Activated gamma-delta T cell treated with anti-CD3 and anti-CD28 coated beads, Interleukin-2, amount 50 U/mL, for 16 hours (primary cell): ENCODE measurements at regions not wholly inside any gene's neighbourhood (a gene's known extent, or its start where the extent isn't known, plus 50 kb on each side); places are given as distances from the start of the nearest gene placed in this dataset.

Source experiments
- DNase-seq: peaks from one replicate; pipeline ENCODE4 v3.0.0-alpha.2; 2020; ENCODE audit warnings: low read depth

DNA sequence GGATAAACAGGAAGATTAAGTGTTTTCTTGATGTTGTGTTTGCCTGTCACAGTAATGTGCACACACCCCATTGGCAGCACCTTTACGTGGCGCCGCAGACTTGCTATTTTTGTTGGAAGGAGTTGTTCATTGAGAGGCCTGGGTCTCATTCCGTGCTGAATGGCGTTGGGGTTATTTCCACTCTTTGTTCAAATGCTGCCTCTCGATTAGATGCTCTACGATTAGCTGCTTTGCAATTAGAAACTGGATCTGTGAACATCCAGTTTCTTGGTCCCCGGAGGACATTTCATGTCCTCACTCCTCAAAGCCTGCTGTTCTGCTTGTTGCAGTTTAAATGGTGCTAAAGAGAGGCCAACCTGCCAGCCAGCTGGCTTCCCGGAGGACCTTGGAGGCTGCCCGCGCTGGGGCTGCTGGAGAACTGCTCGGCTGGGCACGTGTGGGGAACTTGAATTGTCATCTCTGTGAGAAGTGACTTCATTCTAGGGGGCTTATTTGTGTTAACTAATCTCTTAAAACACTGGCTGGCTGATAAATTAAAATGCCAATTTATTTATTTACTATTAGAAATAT, 117.4 kb upstream of the NABP1 start:
- no peak for DNase-seq

DNA sequence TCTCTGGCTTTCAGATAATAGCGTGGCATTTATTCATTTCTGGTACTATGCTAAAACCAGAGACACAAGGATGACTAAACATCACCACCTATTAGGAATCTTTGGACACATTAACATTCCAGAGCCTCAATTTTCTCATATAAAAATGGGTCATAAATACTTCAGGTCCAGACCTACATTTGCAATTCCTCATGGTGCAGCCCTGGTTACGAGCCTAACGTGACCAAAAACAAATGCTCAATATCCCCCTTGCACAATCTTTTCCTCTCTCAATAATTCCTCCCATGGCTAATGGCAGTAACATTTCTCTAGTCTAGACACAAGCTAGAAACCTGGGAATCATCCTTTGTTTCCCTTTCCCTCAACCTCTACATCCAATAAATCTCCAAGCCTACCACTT, 112.8 kb upstream of the NABP1 start:
- no peak for DNase-seq

DNA sequence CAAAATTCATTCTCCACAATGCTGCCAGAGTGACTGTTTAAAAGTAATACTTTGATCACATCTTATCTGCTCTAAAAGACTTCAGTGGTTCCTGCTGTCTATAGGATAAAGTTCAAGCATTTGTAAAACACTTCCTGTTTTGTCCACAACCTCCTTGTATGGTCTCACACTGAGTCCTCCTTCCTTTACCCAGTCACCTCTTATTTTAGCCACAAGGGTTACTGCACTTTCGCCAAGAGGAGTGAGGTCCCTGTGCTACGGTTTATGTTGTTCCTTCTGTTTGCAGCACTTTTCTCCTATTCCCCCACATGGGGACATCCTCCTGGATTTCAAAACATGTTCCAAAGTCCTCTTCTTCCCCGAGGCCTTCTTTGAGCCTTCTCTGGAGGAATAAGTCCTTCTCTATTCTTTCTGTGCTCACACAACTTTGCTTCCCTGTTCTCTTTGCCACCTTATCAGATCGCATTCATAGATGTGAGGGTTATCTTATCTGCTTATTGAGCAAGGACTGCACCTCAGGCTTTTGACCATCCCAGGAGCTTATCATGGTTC, 112.2 kb upstream of the NABP1 start:
- no peak for DNase-seq

DNA sequence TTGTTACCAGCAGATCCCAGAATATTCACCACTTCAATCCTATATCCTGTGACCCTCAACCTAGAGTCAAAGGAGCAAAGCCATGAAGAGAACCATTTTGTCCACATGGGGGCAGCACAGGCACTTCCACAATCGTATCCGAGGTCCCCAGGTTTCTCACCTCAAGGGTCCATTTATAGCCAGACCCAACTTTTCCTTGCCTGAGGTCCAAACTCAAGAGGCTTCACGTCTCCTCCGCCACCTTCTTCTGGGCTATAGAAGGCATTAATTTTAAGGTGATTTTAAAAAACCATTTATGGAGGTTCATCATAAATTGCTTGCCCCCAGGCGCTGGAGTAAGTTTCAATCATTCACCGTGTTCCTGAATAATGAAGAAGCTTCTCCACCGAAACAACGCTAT, 111.6 kb upstream of the NABP1 start:
- peak; percentile 52 for DNase-seq

DNA sequence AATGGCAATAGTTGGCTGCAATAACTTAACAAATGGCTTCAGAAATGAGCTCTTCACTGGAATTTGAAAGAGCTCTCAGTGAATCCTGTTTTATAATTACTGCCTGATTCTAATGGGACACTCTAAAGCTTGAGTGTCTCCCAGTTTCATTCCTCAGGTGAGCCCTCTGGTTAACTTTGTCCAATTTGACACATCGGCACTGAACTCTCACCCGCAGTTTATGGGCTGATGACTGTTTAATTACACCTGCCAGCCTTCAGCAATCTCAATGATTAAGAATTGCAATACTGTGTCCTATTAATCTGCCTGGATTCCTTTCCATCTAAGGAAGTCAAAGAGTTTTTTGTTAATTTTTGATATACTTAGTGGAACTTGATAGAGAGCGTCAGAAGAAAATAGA, 110.7 kb upstream of the NABP1 start:
- DNase-seq = no peak

DNA sequence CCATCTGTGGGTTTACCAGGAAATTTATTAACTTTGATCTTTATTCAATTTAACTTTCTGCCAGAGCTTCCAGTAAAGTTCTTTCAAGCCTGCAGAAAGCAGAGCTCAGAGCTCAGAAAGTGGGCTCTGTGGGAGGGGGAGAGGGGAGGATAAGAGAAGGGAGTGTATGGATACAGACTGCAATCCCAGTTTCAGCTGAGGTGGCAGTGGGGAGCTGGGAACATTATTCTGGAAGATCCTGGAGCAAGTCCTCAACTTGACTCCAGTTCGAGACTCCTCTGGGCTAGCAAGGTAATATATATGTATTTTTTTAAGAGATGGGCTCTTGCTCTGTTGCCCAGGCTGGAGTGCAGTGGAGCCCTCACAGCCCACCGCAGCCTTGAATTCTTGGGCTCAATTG, 108.9 kb upstream of the NABP1 start:
- no peak for DNase-seq

DNA sequence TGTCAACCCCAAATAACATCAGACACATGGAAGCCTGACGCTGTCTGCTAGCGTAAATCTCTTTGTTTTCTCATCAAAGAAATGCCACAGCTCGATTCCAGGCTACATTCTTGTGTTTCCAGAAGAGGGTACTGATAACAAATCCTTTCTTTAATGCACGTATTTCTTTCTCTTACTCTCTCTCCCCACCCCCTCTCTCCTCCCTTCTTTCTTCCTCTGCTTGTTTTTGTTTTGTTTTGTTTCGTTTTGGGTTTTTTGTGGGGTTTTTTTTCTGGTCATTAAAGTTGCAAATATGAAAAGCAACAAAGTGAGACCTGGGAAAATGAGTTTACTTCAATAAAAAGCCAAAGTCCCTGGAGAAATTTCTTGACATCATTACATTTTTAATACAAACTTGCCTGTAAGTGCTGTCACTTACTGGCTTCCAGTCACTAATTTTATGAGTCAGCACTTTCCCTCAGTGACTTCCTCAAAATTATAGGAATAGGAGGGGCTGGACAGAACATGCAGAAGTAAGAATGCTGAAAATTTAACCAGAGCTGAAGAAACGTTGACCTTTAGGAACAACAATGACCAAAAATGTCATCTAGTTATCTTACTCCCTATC, 106.7 kb upstream of the NABP1 start:
- DNase-seq = no peak

DNA sequence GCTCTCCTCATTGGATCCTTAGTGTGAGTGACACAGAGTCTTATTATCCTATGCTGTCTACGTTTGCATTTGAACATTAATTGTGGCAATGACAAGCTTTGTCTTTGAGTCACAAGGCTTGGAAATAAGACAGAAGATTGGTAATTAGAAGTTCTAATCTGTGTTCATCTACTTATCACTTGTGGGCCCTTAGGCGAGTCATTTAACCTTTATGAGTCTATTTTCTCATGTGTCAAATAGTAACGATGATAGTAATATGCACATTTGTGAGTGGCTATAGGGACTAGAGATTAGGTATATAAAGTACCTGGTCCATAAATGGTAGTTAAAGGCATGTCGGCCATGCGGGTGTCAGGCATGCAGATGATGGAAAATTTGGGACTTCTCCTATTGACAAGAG, 105.6 kb upstream of the NABP1 start:
- DNase-seq = no peak

DNA sequence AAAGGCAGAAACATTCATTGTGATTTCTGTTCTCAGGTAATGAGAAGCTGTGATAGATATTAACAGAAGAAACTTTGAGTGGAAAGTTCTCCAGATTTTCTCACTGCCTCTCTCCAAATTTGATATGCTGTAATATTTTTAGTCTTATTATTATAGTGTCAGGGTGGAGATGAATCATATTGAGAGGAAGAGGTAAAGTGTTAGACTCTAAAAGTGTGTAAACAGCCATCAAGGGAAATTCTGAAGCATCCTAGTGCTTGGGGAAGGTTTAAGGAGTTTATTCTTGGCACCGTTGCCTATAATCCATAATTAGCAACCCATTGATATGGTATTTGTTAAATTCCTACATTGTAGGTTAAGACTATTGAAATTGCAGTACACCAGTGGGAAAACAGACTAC, 104.7 kb upstream of the NABP1 start:
- DNase-seq = no peak

DNA sequence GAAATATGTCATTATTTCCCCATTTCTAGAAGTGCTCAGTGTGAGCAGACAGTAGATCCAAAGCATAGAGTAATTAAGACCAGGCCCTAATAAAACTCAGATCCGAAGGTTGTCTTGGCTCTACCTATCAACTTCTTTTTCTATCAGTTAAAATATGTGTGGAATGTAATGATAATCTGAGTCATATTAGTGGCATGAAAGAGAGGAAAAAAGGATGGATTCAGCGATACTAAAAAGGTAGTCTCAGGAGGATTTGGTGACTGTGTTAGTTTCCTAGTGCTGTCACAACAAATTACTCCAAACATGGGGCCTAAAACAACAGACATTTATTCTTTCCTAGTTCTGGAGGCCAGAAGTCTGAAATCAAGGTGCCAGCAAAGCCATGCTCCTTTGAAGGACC, 103.7 kb upstream of the NABP1 start:
- no peak for DNase-seq

DNA sequence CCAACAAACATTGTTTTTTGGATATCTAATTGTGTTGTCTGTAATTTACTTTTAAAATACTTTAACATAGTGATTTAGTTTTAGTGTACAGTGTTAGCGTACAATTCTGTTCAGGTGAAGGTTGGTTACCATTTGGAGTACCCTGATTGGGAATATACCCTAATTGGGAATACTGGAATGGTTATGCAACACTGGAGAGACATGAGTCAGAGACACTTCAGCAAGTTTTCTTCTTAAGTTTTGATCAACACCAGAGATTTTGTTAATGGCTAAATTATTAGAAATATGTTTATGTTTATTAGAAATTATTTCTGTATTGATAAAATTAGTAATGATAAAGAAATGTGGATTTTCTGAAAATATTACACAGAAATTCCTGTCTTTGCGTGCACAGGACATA, 100.3 kb upstream of the NABP1 start:
- DNase-seq = no peak

DNA sequence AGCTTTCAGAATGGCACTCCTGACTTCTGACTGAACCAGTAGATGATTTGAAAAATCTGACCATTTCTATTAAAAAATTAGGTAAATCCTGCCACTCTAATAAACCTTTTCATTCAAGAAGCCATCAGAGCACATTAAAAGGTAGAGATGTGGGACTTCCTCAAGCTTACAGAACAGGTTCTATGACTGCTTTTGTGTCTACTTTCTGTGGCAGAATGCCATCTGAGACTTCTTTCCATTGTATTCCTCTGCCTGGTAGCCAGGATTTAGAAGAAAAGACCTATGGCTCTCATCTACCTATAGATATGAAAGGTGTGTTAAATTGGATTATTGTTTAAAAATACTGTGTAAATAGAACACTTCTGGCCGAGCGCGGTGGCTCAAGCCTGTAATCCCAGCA, 99.9 kb upstream of the NABP1 start:
- DNase-seq = no peak

DNA sequence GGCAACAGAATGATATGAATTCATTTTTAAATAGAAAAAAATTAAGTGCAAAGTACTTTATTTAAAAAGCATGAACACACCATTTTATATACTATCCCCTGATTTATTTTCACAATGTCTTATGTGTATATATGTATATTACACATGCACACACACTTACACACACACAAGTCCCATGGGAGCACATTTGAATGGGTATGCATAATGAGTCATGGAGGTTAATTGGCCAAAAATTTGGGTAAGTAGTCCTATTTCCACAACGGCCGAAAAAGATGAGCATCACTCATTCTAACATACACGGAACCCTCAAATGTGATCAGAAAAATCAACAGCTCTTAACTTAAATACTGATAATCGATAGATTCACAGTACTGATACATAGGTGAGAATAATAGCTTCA, 97.4 kb upstream of the NABP1 start:
- no peak for DNase-seq

DNA sequence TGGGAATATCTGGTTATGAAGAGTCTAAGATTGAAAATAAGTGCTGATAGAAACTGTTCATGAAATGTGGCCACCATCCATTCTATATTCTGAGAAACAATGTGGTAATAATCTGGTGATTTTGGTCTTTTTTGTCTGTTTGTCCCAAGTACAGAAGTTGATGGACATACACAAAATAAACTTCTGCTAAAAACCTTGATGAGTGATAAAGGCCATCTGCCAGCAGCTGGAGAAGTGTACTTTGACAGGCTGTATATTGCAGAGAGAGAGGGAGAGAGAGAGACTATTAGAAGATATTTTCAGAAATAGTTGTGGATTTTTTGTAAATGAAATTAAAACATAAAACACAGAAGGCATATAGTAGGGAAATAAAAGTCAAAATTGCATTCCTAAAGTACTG, 96.9 kb upstream of the NABP1 start:
- DNase-seq = no peak

DNA sequence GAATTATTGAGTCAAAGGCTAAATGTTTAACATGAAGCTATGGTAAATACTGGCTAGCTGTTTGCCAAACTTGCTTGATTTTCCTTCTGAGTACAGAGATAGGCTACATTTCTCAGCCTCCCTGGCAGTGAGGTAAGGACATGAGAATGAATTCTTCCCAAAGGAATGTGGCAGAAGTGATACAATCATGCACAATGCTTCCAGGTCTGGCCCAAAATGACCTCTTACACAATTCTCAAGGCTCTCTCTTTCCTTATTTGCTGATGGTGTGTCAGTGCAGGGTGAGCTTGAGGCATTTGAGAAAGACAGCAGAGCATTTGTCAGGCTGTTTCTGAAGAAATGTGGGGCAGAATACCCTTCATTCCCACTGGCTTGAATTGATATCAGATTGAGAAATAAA, 95.6 kb upstream of the NABP1 start:
- DNase-seq = no peak

DNA sequence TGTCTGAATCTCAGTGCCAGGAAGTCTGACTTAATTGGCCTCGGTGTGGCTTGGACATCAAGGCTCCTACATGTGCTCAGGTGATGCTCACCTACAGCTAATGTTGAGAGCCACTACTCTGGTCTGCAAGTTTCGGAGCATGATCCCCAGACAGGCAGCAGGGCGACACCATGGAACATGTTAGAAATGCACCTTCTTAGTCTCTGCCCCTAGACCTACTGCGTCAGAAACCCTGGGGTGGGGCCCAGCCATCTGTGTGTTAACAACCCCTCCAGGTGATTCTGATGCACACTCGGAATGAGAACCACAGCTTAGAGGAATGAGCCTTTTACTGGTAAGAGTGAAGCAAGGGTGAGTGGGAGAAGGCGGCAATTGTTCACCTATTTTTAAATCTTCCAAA, 86.9 kb upstream of the NABP1 start:
- DNase-seq = no peak

DNA sequence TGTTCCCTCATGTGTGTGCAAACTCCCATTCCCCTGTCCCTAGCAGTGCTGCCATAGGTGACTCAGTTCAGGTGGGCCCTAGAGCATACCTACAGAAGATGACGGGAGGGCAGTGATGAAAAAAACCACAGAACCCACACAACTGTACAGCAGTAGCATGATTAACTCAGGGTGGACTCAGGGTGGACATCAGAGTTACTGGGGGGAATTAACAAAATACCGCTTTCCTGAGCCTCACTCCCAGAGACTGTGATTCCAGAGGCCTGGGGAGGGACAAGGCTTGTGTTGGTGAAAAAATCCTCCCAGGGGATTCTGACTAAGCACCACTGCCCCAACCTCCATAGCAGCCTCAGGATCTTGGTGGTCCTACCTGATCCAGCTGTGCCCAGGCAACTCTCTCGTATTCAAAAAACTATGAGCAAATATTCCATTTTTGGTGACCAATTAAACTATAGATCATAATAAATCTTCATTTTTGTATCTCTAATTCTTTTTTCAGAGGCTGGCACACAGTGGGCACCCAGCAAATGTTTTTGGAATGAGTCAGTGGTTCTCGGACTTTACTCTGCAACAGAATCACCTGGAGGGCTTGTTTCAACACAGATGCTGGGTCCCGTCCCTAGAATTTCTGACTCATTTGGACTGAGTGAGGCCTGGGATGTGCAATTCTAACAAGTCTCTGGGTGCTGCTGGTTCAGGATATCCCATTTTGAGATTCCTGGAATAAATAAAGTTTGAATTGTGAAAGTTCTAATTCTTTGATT, 84.1 kb upstream of the NABP1 start:
- DNase-seq = no peak

DNA sequence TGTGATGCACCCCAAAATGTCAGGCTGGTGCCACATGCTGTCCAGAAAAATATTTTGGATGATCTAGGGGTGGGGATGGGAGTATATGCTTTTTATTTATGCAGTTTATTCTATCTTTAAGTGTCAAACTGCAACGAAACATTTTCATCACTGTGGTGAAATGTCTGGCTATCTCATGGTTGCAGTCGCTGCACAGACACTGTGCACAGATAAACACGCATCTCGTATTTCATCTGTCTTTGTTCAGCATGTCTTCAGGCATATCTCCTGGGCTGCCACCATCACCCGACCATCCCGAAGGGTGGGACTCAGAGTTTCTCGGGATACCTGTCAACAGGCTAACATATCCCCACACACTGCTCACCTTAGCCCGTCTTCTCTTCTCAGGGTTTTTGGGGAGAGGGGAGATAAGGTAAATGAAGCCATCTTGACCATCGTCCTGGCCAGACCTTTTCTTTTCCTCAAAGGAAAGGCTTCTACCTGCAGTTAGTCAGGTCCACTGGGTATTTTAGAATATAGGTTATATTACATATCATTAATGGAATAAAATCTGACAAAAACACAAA, 80.7 kb upstream of the NABP1 start:
- no peak for DNase-seq

DNA sequence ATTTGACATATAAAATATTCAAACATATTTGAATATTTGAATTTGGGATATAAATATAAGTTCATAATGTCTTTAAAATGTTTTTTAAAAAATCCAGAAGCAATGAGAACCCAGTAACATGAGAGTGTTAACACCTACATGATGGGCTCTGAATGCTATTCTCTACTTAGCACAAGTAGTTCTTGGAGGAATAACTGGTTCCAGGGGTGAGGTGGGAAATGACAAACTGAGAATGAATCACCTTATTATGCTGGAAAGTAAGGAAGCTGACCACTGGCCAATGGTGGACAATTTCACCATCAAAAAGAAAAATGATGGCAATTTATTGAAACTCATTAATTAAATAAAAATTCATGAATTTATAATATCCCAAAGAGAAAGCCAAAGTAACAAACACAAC, 79.6 kb upstream of the NABP1 start:
- no peak for DNase-seq

DNA sequence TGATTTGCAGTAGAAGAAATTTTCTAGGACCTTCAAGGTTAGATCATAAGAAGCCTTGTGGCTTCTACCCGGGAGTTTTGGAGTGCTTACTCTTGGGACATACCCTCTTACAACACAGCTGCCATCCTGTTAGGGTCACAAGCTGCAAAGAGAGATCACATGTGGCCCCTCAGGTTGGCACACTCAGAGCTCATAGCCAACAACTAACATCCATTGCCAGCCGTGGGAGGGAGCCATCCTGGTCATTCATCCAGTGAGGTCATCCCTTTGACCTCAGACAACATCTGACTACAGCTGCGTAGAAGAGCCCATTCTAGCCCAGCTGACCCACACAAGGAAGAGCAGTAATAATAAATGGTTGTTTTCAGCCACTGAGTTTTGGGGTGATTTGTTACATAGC, 76.9 kb upstream of the NABP1 start:
- no peak for DNase-seq

DNA sequence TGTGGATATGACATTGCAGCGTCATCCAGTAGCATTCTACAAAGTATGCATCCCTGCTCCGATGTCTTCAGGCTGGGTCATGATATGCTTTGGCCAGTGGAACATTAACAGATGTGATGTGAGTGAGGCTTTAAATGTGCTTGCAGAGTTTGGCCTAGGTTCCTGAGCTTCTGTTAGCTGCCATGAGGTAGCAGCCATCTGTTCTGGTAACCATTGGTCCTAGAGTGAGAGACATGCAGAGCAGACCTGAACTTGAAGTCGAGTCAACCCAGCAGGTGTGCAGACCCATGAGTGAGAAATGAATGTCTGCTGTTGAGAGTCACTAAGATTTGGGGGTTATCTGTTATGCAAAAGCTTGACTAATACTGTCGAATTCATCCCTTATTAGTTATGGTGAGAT, 73.8 kb upstream of the NABP1 start:
- DNase-seq = no peak

DNA sequence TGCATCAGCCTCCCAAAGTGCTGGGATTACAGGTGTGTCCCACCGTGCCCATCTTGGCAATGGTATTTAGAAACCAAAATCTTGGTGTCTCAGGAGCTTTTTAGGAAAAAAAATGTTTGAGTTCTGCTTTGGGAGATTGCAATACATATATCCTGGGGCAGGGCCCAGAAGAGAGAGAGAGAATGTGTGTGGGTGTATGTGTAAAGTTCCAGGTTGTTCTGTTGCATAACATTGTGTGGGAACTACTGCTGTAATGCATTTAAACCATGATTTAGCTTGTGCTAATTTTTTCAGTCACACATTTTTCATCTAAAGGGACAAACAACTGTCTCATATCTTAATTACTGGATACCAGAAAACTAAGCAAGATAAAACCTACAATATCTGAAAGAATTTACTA, 70.8 kb upstream of the NABP1 start:
- DNase-seq = no peak

DNA sequence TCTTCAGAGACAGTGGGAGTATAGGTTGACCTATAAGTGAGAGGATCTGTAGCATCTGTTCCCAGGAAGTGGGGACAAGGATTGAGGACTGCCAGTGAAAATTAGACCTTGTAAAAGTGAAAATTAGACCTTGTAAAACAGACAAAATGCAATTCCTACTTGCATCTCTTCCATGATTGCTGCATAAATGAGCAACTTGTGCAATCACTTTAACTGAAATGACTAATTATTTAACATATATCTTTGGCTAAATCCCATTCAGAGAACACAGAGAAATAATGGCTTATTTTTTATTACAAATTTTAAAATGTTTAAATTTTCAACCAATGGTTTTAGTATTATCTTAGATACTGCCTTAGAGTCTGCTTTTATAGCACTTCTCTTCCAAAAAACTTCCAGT, 67.2 kb upstream of the NABP1 start:
- DNase-seq = no peak
